ENCODE measurements at regions not wholly inside any gene's neighbourhood (a gene's known extent, or its start where the extent isn't known, plus 50 kb on each side); places are given as distances from the start of the nearest gene placed in this dataset.
A peak's percentile ranks its signal among the peaks of the same experiment; 100 is the strongest.
"Not testable (repeated sequence)": the region's sequence is repeated elsewhere in the genome, so short reads cannot be mapped to it uniquely, and the experiment has no call there.

DNA sequence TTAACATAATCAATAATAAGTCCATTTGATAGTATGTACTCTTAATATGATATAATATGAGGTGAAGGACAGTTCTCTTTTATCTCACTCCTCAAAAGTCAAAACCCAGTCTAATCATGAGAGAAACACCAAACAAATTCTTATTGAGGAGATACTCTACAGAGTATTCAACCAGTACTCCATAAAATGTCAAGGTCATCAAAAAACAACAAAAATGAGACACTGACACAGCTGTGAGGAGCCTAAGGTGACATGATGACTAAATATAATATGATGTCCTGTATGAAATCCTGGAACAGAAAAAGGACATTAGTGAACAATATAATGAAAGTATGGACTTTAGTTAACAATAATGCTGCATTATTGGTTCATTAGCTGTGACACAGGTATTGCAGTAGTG, 675.1 kb downstream of the HTR1B start:
- Histone ChIP-seq H3K4me1 (replicated peaks in 1 of 2) (no peaks in the 10 kb centered on the region), H3K27ac (no peak overlapping the region), H3K4me3 (no peak overlapping the region)
- in situ Hi-C loops (cut with MboI; ENCODE audit: low pct_unique_long_range_greater_than_20kb in 2 of 9, low sequenced_read_pairs in 9 of 9, unreplicated experiment in 9 of 9): no loop called here
- ATAC-seq (replicated peaks in 6 of 8): no peak

DNA sequence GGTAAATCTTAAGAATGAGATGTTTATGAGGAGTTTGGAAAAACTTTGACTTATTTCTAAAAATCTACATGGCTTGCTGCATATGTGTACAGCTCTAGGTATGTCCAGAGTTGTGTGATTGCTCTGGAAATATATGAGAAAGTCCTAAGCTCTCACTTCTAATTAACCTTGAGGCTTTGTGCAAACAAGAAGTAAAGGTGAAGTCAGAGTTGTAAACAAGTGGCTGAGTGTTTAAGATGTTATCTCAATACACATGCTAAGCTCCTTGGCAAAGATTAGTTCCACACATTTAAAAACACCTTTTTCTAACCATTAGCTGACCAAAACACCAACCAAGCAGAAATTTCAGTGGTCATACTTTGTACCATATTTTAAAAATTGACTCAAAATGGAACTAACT, 684.2 kb downstream of the HTR1B start:
- H3K4me3 ChIP-seq: no peak overlapping the region
- no peaks in the 10 kb centered on the region for H3K4me1 ChIP-seq (replicated peaks in 1 of 2)
- no peak overlapping the region for H3K27ac ChIP-seq
- ATAC-seq (replicated peaks in 6 of 8): no peak
- in situ Hi-C loops (cut with MboI; ENCODE audit: low pct_unique_long_range_greater_than_20kb in 2 of 9, low sequenced_read_pairs in 9 of 9, unreplicated experiment in 9 of 9): no loop called here

DNA sequence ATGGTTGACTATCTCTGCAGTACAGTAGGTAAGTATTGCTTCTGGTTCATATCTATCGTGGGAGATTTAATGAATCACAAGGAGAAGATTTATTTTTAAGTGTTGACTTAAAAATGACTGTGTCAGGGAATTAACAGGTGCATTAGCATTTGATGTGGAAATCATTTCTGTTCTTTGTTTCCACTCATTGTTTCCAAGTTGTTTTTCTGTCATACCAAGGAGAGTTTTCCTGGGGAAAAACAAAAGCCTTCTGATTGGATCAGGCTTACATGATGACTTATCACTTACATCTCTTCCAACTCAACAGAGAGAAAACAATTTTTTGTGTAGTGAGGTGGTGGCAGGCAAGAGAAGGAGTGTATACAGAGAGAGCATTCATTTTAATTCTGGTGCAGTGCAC, 686.4 kb downstream of the HTR1B start:
- ATAC-seq (replicated peaks in 6 of 8): no peak
- in situ Hi-C loops (cut with MboI; ENCODE audit: low pct_unique_long_range_greater_than_20kb in 2 of 9, low sequenced_read_pairs in 9 of 9, unreplicated experiment in 9 of 9): no loop called here
- Histone ChIP-seq H3K27ac (no peak overlapping the region), H3K4me3 (no peak overlapping the region), H3K4me1 (replicated peaks in 1 of 2) (no peaks in the 10 kb centered on the region)
- 14 to 100% (median 90%) methylated on average over 1 of the region's 1 CpG; no CpG with 5 or more reads in 3 of the 10 experiments for whole genome bisulfite sequencing, 10 experiments

DNA sequence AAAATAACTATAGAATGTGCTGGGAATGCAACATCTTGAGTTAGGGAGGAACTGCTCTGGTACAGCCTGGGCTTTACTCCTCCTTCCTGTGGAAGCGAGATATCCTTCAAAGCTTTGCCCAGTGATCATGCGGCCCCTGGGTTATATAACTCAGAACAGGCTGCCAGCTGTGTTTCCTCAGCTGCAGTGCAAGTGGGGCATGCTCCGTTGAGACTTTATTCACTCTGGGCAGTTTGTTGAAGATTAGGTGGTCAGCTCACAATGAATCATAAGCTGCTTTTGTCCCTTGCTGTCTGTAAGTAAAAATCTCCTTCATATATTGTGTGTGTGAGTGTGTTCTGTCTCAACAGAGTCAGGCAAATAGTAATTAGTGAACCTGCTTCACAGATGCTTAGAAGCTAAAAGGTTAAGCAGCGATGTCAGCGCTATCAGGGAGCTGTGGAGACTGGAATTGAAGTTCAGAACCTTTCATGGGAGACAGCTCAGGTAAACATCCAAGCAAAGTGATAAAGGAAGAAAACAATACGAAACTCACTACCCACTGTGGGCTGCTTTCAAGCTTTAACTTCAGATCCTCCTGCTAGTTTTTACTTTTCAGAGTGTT, 688.4 kb downstream of the HTR1B start:
- in situ Hi-C loops (cut with MboI; ENCODE audit: low pct_unique_long_range_greater_than_20kb in 2 of 9, low sequenced_read_pairs in 9 of 9, unreplicated experiment in 9 of 9): no loop called here
- Histone ChIP-seq H3K27ac (no peak overlapping the region), H3K4me1 (replicated peaks in 1 of 2) (peaks cover 0 to 6% of the 10 kb centered on the region in 2 donors), H3K4me3 (no peak overlapping the region)
- peak in 3 of 8 experiments; percentile 14 to 82 (median 29) for ATAC-seq (replicated peaks in 6 of 8)
- WGBS, 10 experiments: 17 to 87% (median 55%) methylated on average over 2 to 6 of the region's 6 CpGs; no CpG with 5 or more reads in 2 of the 10 experiments

DNA sequence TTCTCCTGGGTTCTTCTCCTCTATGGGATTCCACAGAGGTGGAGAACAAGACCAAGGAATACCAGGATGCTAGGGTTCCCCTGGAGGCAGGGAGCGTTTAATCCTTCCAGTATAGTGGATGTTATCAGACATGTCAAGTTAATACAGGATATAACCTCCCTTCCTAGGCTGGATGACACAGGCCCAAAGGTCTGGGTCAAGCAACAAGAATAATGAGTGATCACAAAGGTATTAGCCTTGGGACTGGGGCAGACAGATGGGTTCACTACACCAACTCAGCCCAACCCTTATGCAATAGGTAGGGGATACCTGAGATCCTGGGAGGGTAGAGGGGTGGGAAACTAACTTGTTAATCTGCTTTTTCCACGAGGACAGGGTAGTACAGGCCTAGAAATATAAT, 690.3 kb downstream of the HTR1B start:
- H3K4me1 ChIP-seq (replicated peaks in 1 of 2): peaks cover 0 to 6% of the 10 kb centered on the region in 2 donors
- no peak overlapping the region for H3K27ac ChIP-seq
- 0 to 42% (median 0%) methylated on average over 1 to 2 of the region's 2 CpGs; no CpG with 5 or more reads in 2 of the 10 experiments for WGBS, 10 experiments
- ATAC-seq (replicated peaks in 6 of 8): no peak
- no peak overlapping the region for H3K4me3 ChIP-seq
- in situ Hi-C loops (cut with MboI; ENCODE audit: low pct_unique_long_range_greater_than_20kb in 2 of 9, low sequenced_read_pairs in 9 of 9, unreplicated experiment in 9 of 9): no loop called here

DNA sequence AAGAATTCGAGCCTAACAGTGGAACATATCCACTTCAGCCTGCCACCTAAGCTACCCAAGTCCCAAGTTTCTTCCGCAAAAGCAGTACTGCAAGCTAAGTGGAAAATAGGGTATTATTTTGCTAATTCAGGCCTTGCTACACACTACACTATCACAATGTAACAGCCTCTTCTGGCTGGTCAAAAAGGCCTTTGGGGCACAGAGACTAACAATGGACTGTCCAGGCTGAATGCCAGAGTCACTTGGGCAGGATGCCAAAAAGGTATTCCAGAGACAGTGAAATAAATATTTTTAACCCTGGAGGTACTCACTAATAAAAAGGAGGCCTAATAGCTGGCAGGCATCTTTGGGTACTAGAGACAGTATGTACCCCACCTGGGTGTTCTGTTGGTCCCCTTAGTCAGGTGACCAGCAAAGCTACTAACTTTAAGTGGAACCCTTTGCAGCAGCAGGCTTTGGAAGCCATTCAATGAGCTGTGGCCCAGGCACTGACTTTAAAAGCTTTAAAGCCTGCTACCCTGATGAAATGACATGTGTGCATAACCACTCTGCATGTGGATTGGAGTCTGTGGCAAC, 692.1 kb downstream of the HTR1B start:
- peak in 4 of 8 experiments; percentile 35 to 56 (median 48) for ATAC-seq (replicated peaks in 6 of 8)
- in situ Hi-C loops (cut with MboI; ENCODE audit: low pct_unique_long_range_greater_than_20kb in 2 of 9, low sequenced_read_pairs in 9 of 9, unreplicated experiment in 9 of 9): no loop called here
- 0 to 86% (median 50%) methylated on average over 1 to 2 of the region's 2 CpGs; no CpG with 5 or more reads in 3 of the 10 experiments for WGBS, 10 experiments
- Histone ChIP-seq H3K27ac (no peak overlapping the region), H3K4me3 (no peak overlapping the region), H3K4me1 (replicated peaks in 1 of 2) (peaks cover 0 to 6% of the 10 kb centered on the region in 2 donors)

DNA sequence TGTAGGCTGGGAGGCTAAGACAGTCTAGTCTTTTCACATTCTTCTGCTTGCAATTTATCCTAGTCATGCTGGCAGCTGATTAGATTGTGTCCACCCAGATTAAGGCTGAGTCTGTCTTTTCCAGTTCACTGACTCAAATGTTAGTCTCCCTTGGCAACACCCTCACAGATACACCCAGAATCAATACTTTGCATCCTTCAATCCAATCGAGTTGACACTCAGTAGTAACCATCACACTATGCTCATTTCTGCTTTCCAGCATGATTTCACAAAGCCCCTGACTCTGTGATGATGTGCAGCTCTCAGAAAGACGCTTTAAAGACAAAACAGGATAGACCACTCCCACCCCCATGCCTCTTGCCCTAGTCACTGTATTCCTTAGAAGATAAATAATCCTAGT, 693.0 kb downstream of the HTR1B start:
- 0 to 100% (median 63%) methylated on average over 1 to 2 of the region's 2 CpGs; no CpG with 5 or more reads in 3 of the 10 experiments for WGBS, 10 experiments
- in situ Hi-C loops (cut with MboI; ENCODE audit: low pct_unique_long_range_greater_than_20kb in 2 of 9, low sequenced_read_pairs in 9 of 9, unreplicated experiment in 9 of 9): no loop called here
- Histone ChIP-seq H3K4me1 (replicated peaks in 1 of 2) (peaks cover 0 to 6% of the 10 kb centered on the region in 2 donors), H3K27ac (no peak overlapping the region), H3K4me3 (no peak overlapping the region)
- ATAC-seq (replicated peaks in 6 of 8): peak in 7 of 8 experiments; percentile 18 to 87 (median 75)

DNA sequence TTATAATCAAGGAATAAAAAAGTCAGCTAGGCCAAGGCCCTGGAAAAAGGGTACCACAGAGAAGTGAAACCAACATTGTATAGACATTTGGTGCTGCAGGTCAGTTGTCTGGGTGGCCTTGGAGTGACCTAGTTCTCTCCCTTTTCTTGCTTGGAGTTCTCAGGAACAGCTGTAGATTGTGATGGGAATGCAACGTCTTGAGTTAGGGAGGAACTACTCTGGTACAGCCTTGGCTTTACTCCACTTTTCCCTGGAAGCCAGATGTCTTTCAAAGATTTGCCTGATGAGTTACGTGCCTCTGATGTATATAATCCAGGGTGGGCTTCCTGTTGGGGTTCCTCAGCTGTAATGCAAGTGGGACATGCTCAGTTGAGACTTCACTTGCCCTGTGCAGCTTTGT, 694.7 kb downstream of the HTR1B start:
- no peak overlapping the region for H3K4me3 ChIP-seq
- H3K27ac ChIP-seq: no peak overlapping the region
- WGBS, 10 experiments: 0 to 100% (median 80%) methylated on average over 1 to 2 of the region's 2 CpGs; no CpG with 5 or more reads in 3 of the 10 experiments
- in situ Hi-C loops (cut with MboI; ENCODE audit: low pct_unique_long_range_greater_than_20kb in 2 of 9, low sequenced_read_pairs in 9 of 9, unreplicated experiment in 9 of 9): no loop called here
- ATAC-seq (replicated peaks in 6 of 8): peak in 1 of 8 experiments; percentile 58
- H3K4me1 ChIP-seq (replicated peaks in 1 of 2): peaks cover 0 to 6% of the 10 kb centered on the region in 2 donors

DNA sequence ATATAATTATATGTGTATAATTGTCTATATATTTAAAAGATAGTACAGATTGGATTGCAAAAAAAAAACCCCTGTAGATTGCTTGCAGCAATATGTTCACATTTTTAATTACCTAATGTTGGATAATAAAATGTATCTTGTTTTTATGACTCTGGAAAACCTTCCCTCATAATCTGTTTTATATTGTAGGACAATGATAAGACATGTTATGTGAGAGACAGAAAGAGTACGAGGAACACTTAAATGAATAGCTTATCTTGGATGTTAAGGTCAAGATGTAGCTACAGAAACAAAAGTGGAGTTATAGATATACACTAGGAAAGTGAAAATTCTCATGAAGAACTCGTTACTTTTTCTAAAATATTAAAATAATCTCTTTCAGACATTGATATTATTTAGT, 691.6 kb upstream of the IMPG1 start:
- in situ Hi-C loops (cut with MboI; ENCODE audit: low pct_unique_long_range_greater_than_20kb in 2 of 9, low sequenced_read_pairs in 9 of 9, unreplicated experiment in 9 of 9): no loop called here
- no peak overlapping the region for H3K27ac ChIP-seq
- no peak for ATAC-seq (replicated peaks in 6 of 8)
- H3K4me3 ChIP-seq: no peak overlapping the region
- H3K4me1 ChIP-seq (replicated peaks in 1 of 2): no peaks in the 10 kb centered on the region
- WGBS, 10 experiments: 11 to 96% (median 67%) methylated on average over 1 to 2 of the region's 2 CpGs

DNA sequence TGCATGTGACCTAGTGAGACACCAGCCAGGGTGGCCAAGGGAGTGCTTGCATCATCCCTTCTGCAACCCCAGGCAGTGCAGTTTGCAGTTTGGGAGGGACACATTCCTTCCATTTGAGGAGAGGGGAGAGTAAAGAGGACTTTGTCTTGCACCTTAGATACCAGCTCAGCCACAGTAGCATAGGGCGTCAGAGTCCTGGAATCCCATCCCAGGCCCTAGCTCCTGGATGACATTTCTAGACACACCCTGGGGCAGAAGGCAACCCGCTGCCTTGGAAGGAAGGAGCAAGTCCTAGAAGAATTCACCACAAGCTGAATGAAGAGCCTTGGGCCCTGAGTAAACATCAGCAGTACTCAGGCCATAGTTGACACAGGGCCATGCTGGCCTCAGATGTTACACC, 680.4 kb upstream of the IMPG1 start:
- H3K27ac ChIP-seq: no peak overlapping the region
- WGBS, 10 experiments: 25 to 100% (median 94%) methylated on average over 1 to 2 of the region's 2 CpGs; no CpG with 5 or more reads in 5 of the 10 experiments
- no peaks in the 10 kb centered on the region for H3K4me1 ChIP-seq (replicated peaks in 1 of 2)
- no peak overlapping the region for H3K4me3 ChIP-seq
- peak in 1 of 8 experiments; percentile 34 for ATAC-seq (replicated peaks in 6 of 8)
- in situ Hi-C loops (cut with MboI; ENCODE audit: low pct_unique_long_range_greater_than_20kb in 2 of 9, low sequenced_read_pairs in 9 of 9, unreplicated experiment in 9 of 9): no loop called here

DNA sequence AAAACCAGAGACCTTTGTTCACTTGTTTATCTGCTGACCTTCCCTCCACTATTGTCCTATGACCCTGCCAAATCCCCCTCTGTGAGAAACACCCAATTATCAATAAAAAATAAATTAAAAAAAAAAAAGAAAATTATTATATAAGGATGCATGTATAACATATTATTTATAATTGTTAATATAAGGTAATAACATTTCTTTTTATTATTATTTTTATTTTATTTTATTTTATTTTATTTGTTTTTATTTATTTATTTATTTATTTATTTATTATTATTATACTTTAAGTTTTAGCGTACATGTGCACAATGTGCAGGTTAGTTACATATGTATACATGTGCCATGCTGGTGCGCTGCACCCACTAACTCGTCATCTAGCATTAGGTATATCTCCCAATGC, 672.9 kb upstream of the IMPG1 start:
- in situ Hi-C loops (cut with MboI; ENCODE audit: low pct_unique_long_range_greater_than_20kb in 2 of 9, low sequenced_read_pairs in 9 of 9, unreplicated experiment in 9 of 9): not testable (repeated sequence)

DNA sequence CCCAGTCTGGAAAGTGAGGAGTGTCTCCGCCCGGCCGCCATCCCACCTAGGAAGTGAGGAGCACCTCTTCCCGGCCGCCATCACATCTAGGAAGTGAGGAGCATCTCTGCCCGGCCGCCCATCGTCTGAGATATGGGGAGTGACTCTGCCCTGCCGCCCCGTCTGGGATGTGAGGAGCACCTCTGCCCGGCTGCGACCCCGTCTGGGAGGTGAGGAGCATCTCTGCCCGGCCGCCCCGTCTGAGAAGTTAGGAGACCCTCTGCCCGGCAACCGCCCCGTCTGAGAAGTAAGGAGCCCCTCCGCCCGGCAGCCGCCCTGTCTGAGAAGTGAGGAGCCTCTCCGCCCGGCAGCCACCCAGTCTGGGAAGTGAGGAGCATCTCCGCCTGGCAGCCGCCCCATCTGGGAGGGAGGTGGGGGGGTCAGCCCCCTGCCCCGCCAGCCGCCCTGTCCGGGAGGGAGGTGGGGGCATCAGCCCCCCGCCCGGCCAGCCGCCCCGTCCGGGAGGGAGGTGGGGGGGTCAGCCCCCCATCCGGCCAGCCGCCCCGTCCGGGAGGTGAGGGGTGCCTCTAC, 671.8 kb upstream of the IMPG1 start:
- H3K4me1 ChIP-seq (replicated peaks in 1 of 2); H3K4me3 ChIP-seq; H3K27ac ChIP-seq; in situ Hi-C loops (cut with MboI; ENCODE audit: low pct_unique_long_range_greater_than_20kb in 2 of 9, low sequenced_read_pairs in 9 of 9, unreplicated experiment in 9 of 9); ATAC-seq (replicated peaks in 6 of 8): not testable (repeated sequence)
- WGBS, 10 experiments: 100% methylated on average over 1 of the region's 38 CpGs; no CpG with 5 or more reads in 9 of the 10 experiments

More for the DNA sequence above, 672.9 kb upstream of the IMPG1 start:
- not testable (repeated sequence) for H3K4me3 ChIP-seq; H3K27ac ChIP-seq; ATAC-seq (replicated peaks in 6 of 8); H3K4me1 ChIP-seq (replicated peaks in 1 of 2)
- WGBS, 10 experiments: 93 to 100% methylated on average over 1 to 3 of the region's 3 CpGs; no CpG with 5 or more reads in 8 of the 10 experiments

DNA sequence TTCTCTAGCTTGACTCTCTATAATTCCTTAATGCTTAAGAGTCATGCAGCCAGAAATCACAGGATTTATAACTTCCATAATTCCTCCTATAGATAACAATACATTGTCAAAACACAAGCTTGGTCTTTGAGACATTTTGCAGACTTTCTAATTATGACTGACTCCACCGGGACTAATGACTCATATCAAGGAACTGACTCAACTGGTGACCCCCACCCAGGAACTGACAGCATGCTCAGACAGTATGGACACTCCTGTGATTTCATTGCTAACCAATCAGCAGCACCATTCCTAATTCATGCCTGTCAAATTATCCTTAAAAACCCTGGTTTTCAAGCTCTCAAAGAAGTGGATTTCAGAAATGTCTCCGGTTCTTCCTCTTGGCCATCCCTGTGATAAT, 670.5 kb upstream of the IMPG1 start:
- in situ Hi-C loops (cut with MboI; ENCODE audit: low pct_unique_long_range_greater_than_20kb in 2 of 9, low sequenced_read_pairs in 9 of 9, unreplicated experiment in 9 of 9): no loop called here
- ATAC-seq (replicated peaks in 6 of 8): peak in 2 of 8 experiments; percentile 32 to 36
- no peak overlapping the region for H3K27ac ChIP-seq
- 50 to 100% (median 90%) methylated on average over 1 to 2 of the region's 2 CpGs; no CpG with 5 or more reads in 1 of the 10 experiments for WGBS, 10 experiments
- H3K4me3 ChIP-seq: no peak overlapping the region
- no peaks in the 10 kb centered on the region for H3K4me1 ChIP-seq (replicated peaks in 1 of 2)
